Endothelial cell of umbilical vein (primary cell): ENCODE measurements at regions not wholly inside any gene's neighbourhood (a gene's known extent, or its start where the extent isn't known, plus 50 kb on each side); places are given as distances from the start of the nearest gene placed in this dataset.

Source experiments
- BruUV-seq: library from RNA; stranded (reverse); fragments of 400-500 nt; replicated peaks from 2 replicates; lab custom pipeline; 2021; lab: Mats Ljungman, UMichigan
- CTCF ChIA-PET: fragments of 300-600, 350-600 bp; sonication (Branson Sonifier 250); formaldehyde crosslinking; loops from one replicate; lab custom pipeline; 2021; ENCODE audit warnings: antibody characterized with exemption, inconsistent platforms; lab: Charles Lee
- POLR2A ChIA-PET: fragments of 300-600, 350-600 bp; sonication (Branson Sonifier 250); formaldehyde crosslinking; loops from one replicate; lab custom pipeline; 2021; ENCODE audit warnings: antibody characterized with exemption, inconsistent platforms; lab: Charles Lee
- DNase-seq: peaks from one replicate; pipeline ENCODE4 v3.0.0-alpha.2; 2011; ENCODE audit warnings: low read depth, low spot score
- FAIRE-seq: peaks from 2 replicates; lab custom pipeline; 2011; peaks lifted over from hg19 to GRCh38; lab: Jason Lieb, UNC
- H2AFZ ChIP-seq: 2 replicates; pipeline ENCODE4 v1.6.0; 2012; ENCODE audit warnings: low read depth, low read length, control low read depth, inconsistent platforms
- H3K27ac ChIP-seq: 2 replicates; pipeline ENCODE4 v1.5.1; 2011; ENCODE audit warnings: low read depth, mild to moderate bottlenecking, control low read depth, low read length, moderate library complexity; ENCODE audit not compliant: insufficient read depth
- H3K27me3 ChIP-seq, 2 experiments: 2 replicates each; pipeline versions ENCODE4 v1.6.0 to v1.6.1; 2011; ENCODE audit warnings: low read length in 2 of 2, mixed read lengths in 1 of 2; ENCODE audit not compliant: control insufficient read depth in 2 of 2, insufficient read depth in 2 of 2
- H3K36me3 ChIP-seq, 2 experiments: 2 replicates in 1 of 2; 3 replicates in 1 of 2; pipeline ENCODE4 v1.5.1; 2011; ENCODE audit warnings: low read length in 2 of 2, mild to moderate bottlenecking in 1 of 2, moderate library complexity in 1 of 2; ENCODE audit not compliant: control insufficient read depth in 2 of 2, insufficient read depth in 2 of 2; ENCODE audit errors: extremely low read depth in 1 of 2
- H3K4me1 ChIP-seq: 3 replicates; pipeline ENCODE4 v1.5.1; 2011; ENCODE audit warnings: mild to moderate bottlenecking, low read length; ENCODE audit not compliant: control insufficient read depth, insufficient read depth; ENCODE audit errors: extremely low read depth
- H3K4me2 ChIP-seq: 2 replicates; pipeline ENCODE4 v1.6.1; 2011; ENCODE audit warnings: low read length, control low read depth, mixed read lengths; ENCODE audit not compliant: insufficient read depth
- H3K4me3 ChIP-seq, 3 experiments: fragments of 200-600 bp in 1 of 3; sonication (generic), shearing (Covaris generic) in 1 of 3; replicated peaks in 1 of 3; 2 replicates each; pipeline ENCODE4 v1.5.1; 2011 to 2016; ENCODE audit warnings: control low read depth in 3 of 3, low read length in 3 of 3, mild to moderate bottlenecking in 2 of 3, inconsistent platforms in 1 of 3, low read depth in 1 of 3, moderate library complexity in 1 of 3; ENCODE audit not compliant: insufficient read depth in 1 of 3
- H3K79me2 ChIP-seq: 2 replicates; pipeline ENCODE4 v1.6.0; 2012; ENCODE audit warnings: low read length, inconsistent platforms; ENCODE audit not compliant: control insufficient read depth, insufficient read depth
- H3K9ac ChIP-seq: replicated peaks from 2 replicates; pipeline ENCODE3; 2011; ENCODE audit warnings: low read length, control low read depth; ENCODE audit not compliant: insufficient read depth; ENCODE audit errors: extremely low read depth
- H3K9me1 ChIP-seq: replicated peaks from 3 replicates; pipeline ENCODE4 v1.6.0; 2011; ENCODE audit warnings: mild to moderate bottlenecking, low read length; ENCODE audit not compliant: control insufficient read depth, insufficient read depth; ENCODE audit errors: extremely low read depth
- H3K9me3 ChIP-seq: replicated peaks from 2 replicates; pipeline ENCODE4 v1.5.1; 2012; ENCODE audit warnings: low read length, inconsistent platforms; ENCODE audit not compliant: control insufficient read depth, insufficient read depth
- H4K20me1 ChIP-seq: replicated peaks from 2 replicates; pipeline ENCODE3; 2011; ENCODE audit warnings: mild to moderate bottlenecking, low read length; ENCODE audit not compliant: control insufficient read depth, insufficient read depth; ENCODE audit errors: extremely low read depth
- EZH2 ChIP-seq: IDR thresholded peaks from 2 replicates; pipeline ENCODE4 v1.6.1; 2012; ENCODE audit warnings: borderline replicate concordance, low read depth, mild to moderate bottlenecking, moderate library complexity, low read length, inconsistent platforms; ENCODE audit not compliant: severe bottlenecking
- FOS ChIP-seq: IDR thresholded peaks from 2 replicates; pipeline ENCODE4 v1.6.1; 2011; ENCODE audit warnings: mild to moderate bottlenecking, low read length, moderate library complexity, borderline replicate concordance; ENCODE audit not compliant: insufficient read depth
- GATA2 ChIP-seq: IDR thresholded peaks from 2 replicates; pipeline ENCODE4 v1.7.0; 2011; ENCODE audit warnings: low read depth, mild to moderate bottlenecking, moderate library complexity, mixed read lengths, low read length; ENCODE audit not compliant: insufficient read length, insufficient read depth
- MYC ChIP-seq: IDR thresholded peaks from one replicate; pipeline ENCODE4 v1.6.1; 2011; ENCODE audit warnings: mild to moderate bottlenecking, low read depth, low read length
- POLR2A ChIP-seq: IDR thresholded peaks from 2 replicates; pipeline ENCODE4 v1.6.1; 2012; ENCODE audit warnings: low read depth, mild to moderate bottlenecking, control low read depth, low read length
- POLR2AphosphoS5 ChIP-seq: IDR thresholded peaks from 2 replicates; pipeline ENCODE4 v1.6.1; 2012; ENCODE audit warnings: low read depth, mild to moderate bottlenecking, control low read depth, low read length, moderate library complexity; ENCODE audit not compliant: insufficient read depth
- dilution Hi-C: fragments of 300-500 bp; cut with MboI; formaldehyde crosslinking; loops from one replicate; pipeline ENCODE4 v1.15.0; 2019; ENCODE audit warnings: low sequenced_read_pairs; ENCODE audit not compliant: extremely low pct_ligation_motif_present
- intact Hi-C: fragments of 100-400 bp; cut with micrococcal nuclease; formaldehyde crosslinking; loops from one replicate; pipeline ENCODE4 v1.10.0; 2022
- TF ChIP-seq, protein P1 (sequence below), 2 donors: IDR thresholded peaks; 1 replicate in 1 of 2; 2 replicates in 1 of 2; pipeline ENCODE4 v1.5.1; 2011; ENCODE audit warnings: low read length in 2 of 2, mild to moderate bottlenecking in 2 of 2, moderate library complexity in 2 of 2, control low read depth in 1 of 2, inconsistent platforms in 1 of 2, low read depth in 1 of 2; ENCODE audit not compliant: insufficient read depth in 1 of 2; ENCODE audit errors: extremely low read depth in 1 of 2

DNA sequence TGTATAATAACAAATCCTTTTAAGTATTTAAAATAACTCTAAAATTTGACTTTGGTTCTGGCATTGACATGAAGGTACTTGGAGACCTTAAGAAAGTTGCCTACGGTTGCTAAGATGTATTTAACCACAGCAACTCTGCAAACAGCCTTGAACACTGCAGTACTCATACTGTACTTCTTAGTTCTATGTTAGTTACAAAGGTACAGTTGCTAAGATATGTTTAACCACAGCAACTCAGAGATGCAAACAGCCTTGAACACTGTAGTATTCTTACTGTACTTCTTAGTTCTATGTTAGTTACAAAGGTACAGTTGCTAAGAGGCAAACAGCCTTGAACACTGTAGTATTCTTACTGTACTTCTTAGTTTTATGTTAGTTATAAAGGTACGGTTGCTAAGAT, 268.3 kb upstream of the MIR17HG start:
- H4K20me1 ChIP-seq, result no peaks in the 10 kb centered on the region
- no peak for TF ChIP-seq MYC
- TF ChIP-seq EZH2, result no peak
- no peak for TF ChIP-seq FOS
- TF ChIP-seq, protein P1, sequence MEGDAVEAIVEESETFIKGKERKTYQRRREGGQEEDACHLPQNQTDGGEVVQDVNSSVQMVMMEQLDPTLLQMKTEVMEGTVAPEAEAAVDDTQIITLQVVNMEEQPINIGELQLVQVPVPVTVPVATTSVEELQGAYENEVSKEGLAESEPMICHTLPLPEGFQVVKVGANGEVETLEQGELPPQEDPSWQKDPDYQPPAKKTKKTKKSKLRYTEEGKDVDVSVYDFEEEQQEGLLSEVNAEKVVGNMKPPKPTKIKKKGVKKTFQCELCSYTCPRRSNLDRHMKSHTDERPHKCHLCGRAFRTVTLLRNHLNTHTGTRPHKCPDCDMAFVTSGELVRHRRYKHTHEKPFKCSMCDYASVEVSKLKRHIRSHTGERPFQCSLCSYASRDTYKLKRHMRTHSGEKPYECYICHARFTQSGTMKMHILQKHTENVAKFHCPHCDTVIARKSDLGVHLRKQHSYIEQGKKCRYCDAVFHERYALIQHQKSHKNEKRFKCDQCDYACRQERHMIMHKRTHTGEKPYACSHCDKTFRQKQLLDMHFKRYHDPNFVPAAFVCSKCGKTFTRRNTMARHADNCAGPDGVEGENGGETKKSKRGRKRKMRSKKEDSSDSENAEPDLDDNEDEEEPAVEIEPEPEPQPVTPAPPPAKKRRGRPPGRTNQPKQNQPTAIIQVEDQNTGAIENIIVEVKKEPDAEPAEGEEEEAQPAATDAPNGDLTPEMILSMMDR (IDR thresholded peaks at IDR 0.05; ENCODE audit: extremely low read depth in 1 of 2, insufficient read depth in 1 of 2, low read depth in 1 of 2, low read length in 2 of 2), result no peak
- TF ChIP-seq GATA2, result no peak
- TF ChIP-seq POLR2AphosphoS5, result no peak
- no peak for TF ChIP-seq POLR2A
- H2AFZ ChIP-seq, result no peak overlapping the region
- no peaks in the 10 kb centered on the region for H3K27me3 ChIP-seq
- no peak for FAIRE-seq
- H3K4me1 ChIP-seq, result no peaks in the 10 kb centered on the region
- H3K79me2 ChIP-seq, result no peaks in the 10 kb centered on the region
- no peak for DNase-seq
- ChIA-PET CTCF (interaction anchor here (2.3 kb wide), 1 partner anchor 168 kb away, joined by 46 read pairs; no protein-coding TSS in a partner anchor), POLR2A (no interaction called here)
- no TSS peak for BruUV-seq
- H3K27ac ChIP-seq, result no peak overlapping the region
- dilution Hi-C loops (no loop called here), intact Hi-C loops (loop anchor here (2.0 kb wide), 1 partner anchor 328 kb away; no protein-coding TSS in a partner anchor)
- H3K4me3 ChIP-seq, result no peak overlapping the region
- no peaks in the 10 kb centered on the region for H3K9me3 ChIP-seq
- no peaks in the 10 kb centered on the region for H3K36me3 ChIP-seq
- H3K4me2 ChIP-seq, result no peak overlapping the region
- H3K9ac ChIP-seq, result no peak overlapping the region
- no peaks in the 10 kb centered on the region for H3K9me1 ChIP-seq

DNA sequence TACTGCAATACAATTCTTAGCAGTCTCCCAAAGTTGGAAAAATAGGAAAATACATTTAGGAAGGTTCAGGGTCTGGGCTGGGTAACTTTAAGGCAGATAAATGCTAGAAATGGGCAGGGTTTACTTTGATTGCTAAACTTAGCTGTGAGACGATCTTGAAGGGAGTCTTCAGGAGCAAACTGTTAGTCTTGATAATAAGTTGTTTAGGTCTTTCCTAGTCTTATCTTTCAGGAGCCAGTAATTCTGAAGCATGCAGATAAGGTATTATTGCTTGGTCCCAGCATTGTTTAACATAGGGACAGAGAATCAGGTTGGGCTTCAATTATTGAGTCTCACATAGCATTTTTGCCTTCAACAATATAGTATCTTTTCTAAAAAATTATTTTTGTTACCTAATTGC, 262.4 kb upstream of the MIR17HG start:
- no TSS peak for BruUV-seq
- Histone ChIP-seq H3K4me3 (no peak overlapping the region), H3K4me1 (no peaks in the 10 kb centered on the region), H3K9me3 (no peaks in the 10 kb centered on the region), H2AFZ (no peak overlapping the region), H3K27ac (no peak overlapping the region), H3K9ac (no peak overlapping the region), H3K27me3 (no peaks in the 10 kb centered on the region), H4K20me1 (no peaks in the 10 kb centered on the region), H3K36me3 (no peaks in the 10 kb centered on the region), H3K9me1 (no peaks in the 10 kb centered on the region), H3K4me2 (no peak overlapping the region), H3K79me2 (no peaks in the 10 kb centered on the region)
- DNase-seq (no peak), FAIRE-seq (no peak)
- ChIA-PET CTCF (no interaction called here), POLR2A (no interaction called here)
- TF ChIP-seq POLR2AphosphoS5, result no peak
- no peak for TF ChIP-seq POLR2A
- dilution Hi-C loops, result no loop called here
- intact Hi-C loops, result no loop called here
